C4-2B (cell line): ENCODE measurements at regions not wholly inside any gene's neighbourhood (a gene's known extent, or its start where the extent isn't known, plus 50 kb on each side); places are given as distances from the start of the nearest gene placed in this dataset.

ENCODE experiments used
- ZFX ChIP-seq: fragments of 450-650 bp; IDR thresholded peaks from 2 replicates; pipeline ENCODE4 v1.6.1; 2017
- TF ChIP-seq, protein P1 (sequence below): fragments of 450-650 bp; conservative IDR thresholded peaks from 2 replicates; pipeline ENCODE4 v1.5.1; 2017; ENCODE audit warnings: mild to moderate bottlenecking

DNA sequence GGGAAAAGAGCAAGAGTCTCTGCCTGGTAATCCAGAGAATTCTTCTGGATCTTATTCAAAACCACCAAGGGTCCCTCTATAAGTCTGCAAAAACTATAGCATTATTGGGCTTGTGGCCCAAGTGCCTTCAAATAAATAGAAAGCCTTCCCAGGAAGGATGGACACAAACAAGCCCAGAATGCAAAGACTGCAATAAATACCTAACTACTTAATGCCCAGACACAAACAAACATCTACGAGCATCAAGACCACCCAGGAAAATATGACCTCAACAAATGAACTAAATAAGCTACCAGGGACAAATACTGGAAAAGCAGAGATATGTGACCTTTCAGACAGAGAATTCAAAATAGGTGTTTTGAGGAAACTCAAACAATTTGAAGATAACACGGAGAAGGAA, 355.8 kb upstream of the GRAMD2B start:
- TF ChIP-seq ZFX = no peak
- TF ChIP-seq, protein P1, sequence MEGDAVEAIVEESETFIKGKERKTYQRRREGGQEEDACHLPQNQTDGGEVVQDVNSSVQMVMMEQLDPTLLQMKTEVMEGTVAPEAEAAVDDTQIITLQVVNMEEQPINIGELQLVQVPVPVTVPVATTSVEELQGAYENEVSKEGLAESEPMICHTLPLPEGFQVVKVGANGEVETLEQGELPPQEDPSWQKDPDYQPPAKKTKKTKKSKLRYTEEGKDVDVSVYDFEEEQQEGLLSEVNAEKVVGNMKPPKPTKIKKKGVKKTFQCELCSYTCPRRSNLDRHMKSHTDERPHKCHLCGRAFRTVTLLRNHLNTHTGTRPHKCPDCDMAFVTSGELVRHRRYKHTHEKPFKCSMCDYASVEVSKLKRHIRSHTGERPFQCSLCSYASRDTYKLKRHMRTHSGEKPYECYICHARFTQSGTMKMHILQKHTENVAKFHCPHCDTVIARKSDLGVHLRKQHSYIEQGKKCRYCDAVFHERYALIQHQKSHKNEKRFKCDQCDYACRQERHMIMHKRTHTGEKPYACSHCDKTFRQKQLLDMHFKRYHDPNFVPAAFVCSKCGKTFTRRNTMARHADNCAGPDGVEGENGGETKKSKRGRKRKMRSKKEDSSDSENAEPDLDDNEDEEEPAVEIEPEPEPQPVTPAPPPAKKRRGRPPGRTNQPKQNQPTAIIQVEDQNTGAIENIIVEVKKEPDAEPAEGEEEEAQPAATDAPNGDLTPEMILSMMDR = no peak
